ENCODE measurements at regions not wholly inside any gene's neighbourhood (a gene's known extent, or its start where the extent isn't known, plus 50 kb on each side); places are given as distances from the start of the nearest gene placed in this dataset.

DNA sequence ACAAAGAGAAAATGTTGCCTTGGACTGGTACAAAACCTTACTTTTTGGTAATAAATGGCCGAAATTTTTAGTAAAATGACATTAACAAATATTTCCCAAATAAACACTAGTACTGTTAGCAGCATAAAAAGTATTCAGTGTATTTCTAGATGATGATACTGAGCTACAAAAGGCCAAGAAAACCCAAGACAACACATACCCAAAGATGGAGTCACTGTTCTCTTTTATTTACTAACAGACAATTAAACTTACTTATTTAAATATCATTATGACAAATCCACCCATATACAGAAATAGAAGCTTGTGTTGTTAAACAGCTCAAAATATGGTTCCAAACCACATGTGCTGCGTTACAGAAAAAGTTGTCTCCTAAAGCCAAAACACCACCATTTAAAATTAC is 239.9 kb downstream of the ZEB2 start:
- DNase-seq, result no peak

DNA sequence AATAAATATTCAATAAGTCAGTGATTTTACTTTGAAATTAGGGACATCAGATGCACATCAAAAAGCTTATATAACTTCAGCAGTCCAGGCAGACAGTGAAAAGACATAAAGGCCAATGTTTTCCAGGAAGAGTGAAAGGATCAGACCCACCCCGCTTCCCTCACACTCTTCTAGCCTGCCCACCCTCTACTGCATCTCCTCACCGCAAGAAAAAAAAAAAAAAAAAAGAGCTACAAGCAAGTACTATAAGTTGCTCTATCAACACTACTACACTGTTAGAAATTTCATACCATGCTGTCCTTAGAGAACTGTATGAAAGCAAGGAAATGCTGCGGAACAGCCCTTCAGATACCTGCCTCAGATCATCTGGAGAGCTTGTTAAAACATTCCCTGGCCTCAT is 240.8 kb downstream of the ZEB2 start:
- no peak for DNase-seq

DNA sequence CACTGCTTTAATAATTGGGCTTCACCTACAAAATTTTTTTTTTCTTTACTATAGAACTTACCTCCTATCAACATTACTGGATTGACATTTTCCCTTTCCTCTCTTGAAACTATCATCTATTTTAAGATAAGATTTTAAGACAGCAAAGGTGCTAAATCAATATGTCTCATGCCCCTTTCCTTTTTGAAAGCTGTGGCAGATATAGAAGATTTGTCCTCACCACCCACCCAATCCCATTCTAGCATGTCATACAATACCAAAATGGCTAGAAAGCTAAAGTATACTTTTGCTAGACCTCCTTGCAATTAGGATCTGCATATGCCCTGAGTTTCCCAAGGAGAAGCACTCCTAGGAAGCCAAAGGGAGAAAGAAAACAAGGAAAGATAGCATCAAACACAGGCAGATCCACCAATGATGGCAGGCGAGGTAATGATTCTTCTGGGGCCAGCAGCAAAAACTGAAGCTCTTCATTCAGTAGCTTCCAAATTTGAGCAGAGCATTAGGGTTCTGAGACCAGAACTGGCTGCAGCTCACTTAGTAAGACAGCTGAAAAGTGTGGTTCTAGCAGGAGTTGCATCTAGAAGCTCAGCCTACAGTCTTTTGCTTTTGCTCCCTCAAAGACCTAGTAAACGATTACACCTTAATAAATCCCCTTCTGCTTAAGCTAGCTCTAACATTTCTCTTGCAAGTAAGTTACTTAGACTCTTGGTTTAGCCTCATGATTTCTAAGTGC is 242.1 kb downstream of the ZEB2 start:
- no peak for DNase-seq

DNA sequence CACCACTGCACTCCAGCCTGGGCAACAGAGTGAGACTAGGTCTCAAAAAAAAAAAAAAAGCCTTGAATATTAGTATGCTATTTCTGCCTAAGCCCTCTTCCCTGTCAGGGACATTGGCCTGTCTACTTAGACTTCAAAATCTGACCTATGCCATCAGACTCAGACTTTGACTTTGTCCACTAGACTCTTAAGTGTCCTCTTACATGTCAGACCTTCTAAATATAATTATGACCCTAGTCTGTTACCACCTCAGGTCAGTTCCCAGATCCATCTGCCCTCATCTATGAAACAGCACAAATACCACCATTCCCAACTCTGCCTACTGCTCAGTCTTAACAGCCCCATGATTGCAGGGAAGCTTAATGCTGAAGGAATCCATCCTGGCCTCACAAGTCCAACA is 244.6 kb downstream of the ZEB2 start:
- no peak for DNase-seq

DNA sequence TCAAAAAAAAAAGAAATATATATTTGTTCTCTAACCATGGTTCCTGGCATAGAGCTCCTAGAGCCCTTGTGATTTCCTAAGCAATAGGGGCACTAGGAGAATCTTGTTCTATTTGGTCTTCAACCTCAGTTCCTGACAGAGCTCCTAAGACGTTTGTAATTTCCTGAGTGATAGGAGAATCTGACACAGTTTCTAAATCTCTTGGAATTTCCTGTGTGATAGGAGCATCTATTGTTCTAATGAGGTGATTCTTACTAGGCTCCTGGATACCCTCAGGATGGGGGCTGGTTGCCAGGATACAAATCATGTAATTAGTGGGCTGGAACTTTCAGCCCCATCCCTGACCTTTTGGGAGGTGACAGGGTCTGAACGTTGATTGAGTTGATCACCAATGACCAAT is 245.8 kb downstream of the ZEB2 start:
- no peak for DNase-seq

DNA sequence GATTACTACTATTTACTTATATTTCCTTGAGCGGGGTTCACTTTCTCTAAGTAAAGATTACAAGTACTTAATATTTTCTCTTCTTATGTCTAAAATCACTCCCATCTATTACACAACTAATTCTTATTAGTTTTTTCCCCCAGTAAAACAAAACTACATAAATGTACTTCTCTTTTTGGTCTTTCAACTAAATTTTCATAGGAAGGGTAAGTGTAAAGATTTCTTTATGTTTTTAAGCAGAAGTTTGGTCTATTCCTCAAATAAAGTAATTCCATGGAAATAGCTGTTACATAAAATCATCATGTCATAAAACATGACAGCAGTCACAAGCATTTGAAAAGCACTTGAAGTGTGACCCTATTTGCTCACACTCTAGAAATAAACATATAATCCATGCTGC is 249.0 kb downstream of the ZEB2 start:
- no peak for DNase-seq

DNA sequence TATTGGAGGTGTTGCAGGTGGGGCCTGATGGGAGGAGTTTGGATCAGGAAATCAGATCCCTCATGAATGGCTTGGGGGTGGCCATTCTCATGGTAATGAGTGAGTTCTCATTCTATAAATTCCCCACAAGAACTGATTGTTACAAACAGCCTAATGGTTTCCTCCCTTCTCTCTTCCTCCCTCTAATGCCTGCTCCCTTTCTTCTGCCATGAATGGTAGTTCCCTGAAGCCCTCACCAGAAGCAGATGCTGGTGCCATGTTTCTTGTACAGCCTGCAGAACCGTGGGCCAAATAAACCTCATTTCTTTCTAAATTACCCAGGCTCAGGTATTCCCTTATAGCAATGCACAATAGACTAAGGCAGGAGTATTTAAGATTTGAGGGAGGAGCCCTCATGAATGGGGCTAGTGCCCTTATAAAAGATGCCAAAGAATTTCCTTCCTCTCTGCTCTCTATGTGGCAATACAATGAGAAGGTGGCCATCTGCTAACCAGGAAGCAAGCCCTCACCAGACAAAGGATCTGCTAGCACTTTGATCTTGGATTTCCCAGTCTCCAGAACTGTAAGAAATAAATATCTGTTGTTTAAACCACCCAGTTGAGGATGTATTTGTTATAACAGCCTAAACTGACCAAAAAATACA is 251.8 kb downstream of the ZEB2 start:
- DNase-seq, result peak; percentile 34 to 39

DNA sequence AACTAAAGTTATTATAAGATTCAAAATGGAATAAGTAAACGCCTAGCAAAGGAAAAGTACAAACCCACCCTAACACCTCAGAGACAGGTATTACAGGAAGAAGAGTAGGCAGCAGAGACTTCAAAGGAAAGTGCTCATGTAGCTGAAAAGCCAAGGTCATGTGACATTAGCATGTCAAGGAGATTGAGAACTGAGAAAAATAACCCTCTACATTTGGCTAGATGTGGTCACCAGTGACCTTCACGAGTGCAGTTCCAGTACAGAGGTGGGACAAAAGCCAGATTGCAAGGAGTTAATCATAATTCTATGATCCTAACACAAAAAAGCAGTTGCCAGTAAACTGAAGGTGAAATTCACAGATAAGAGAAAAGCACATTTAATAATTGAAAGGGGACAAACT is 252.7 kb downstream of the ZEB2 start:
- no peak for DNase-seq

DNA sequence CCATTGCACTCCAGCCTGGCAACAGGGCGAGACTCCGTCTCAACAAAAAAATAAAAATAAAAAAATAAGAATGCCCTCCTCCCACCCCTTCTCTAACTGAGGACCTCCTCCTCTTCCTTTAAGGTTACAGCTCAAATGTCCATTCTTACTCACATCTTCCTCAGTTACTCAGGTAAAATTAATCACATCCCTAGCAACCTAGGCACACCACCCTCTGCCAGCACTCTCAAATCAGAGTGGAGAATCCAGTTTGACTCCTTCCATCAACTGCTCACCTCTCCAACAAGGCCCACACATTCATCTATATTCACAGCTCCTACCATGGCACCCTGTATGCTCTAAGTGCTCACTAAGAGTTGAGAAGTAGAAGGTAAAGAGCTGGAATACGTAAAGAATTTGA is 254.3 kb downstream of the ZEB2 start:
- no peak for DNase-seq

DNA sequence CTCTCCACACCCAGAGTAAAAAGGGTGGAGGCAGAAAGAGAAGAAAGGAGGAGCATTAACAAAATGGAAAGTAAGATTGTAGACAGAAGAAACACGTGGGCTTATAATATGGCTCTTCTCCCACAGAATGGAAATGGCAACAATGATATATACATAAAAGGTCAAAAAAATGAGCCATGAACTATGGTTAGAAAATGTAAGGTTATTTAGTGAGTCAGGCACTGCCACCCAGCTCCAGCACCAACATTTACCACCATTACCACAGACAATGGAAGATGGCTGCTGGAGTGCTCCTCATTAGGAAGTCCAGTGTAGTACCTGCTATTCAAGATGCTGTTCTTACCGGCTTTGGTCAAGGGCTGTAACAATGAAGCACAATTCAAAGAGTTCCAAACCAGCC is 258.0 kb downstream of the ZEB2 start:
- DNase-seq, result no peak

DNA sequence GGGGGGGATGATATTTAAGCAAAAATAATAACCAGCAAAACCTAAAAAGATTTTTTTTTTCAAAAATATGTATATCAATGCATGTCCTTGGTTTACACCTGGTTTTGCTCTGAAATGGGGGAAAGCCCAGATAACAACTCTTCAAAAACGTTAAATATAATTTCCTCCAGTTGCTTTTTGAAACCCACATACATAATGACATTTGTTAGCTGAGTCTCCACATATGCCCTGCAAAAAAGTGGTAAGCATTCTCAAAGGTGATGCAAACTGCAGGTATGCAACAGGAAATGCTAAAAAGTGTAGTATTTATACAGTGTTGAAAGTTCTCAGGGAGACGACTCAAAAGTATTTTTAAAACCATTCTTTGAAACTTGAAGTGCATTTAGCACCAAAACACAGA is 258.6 kb downstream of the ZEB2 start:
- no peak for DNase-seq

DNA sequence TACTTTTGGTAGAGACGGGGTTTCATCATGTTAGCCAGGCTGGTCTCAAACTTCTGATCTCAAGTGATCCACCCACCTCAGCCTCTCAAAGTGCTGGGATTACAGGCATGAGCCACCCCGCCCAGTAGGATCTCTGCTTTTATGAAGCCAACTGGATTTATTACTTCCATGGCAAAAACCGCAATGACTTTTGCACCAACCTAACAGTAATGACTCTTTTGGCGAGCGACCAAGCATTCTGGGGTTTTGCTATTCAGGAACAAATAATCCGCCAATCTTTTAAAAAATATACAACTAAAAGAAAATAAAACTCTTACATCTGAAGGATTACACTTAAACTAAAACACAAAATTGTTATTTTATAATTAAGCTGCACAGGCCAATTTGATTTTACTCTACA is 260.6 kb downstream of the ZEB2 start:
- DNase-seq, result no peak

DNA sequence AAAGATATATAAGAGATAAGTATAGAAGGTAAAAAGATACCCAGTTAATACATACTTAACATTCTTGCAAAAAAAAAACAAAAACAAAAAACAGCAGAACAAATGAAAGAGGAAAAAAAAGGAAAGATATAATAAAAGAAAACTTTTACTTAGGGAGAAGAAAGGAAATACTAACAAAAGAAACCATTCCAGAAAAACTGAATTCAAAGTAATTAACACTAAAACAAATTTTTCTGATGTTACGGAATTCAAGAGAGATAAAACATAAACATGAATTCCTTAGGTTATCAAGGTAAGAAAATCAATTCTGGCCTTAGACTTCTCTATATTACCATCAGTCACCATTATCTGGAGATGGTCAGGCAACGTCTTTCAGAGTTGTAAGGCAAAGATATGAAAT is 261.8 kb downstream of the ZEB2 start:
- DNase-seq, result no peak

DNA sequence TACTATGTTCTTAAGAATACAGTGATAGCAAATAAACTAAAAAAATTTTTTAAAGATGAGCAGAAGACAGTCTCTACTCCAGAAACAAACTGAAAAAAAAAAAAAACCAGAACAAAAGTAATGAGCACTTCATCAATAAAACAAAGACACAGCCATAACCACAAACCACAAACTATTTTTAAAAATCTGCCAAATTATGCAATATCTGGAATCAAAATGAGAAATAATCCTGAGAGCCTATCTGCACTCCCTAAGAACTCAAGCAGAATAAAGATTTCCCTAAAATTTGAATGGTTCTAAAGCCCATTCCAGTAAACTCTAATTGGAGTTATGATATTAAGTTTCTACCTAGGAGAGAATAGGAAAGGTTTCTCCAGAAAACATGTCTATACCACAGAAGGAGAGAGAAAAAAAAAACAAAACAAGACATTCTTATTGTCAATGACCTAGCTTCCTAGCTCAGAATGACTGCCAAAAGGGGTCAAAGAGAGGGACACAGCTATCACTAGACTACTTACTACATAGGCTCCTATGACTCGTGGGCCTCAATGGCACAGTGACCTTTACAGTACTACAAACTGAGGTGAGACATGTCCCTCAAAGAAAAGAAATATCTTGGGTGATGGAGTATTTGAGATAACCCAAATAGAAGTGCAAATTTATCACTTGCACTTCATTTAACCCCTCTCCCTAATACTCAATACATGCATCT is 262.8 kb downstream of the ZEB2 start:
- DNase-seq, result peak; percentile 42 to 46

DNA sequence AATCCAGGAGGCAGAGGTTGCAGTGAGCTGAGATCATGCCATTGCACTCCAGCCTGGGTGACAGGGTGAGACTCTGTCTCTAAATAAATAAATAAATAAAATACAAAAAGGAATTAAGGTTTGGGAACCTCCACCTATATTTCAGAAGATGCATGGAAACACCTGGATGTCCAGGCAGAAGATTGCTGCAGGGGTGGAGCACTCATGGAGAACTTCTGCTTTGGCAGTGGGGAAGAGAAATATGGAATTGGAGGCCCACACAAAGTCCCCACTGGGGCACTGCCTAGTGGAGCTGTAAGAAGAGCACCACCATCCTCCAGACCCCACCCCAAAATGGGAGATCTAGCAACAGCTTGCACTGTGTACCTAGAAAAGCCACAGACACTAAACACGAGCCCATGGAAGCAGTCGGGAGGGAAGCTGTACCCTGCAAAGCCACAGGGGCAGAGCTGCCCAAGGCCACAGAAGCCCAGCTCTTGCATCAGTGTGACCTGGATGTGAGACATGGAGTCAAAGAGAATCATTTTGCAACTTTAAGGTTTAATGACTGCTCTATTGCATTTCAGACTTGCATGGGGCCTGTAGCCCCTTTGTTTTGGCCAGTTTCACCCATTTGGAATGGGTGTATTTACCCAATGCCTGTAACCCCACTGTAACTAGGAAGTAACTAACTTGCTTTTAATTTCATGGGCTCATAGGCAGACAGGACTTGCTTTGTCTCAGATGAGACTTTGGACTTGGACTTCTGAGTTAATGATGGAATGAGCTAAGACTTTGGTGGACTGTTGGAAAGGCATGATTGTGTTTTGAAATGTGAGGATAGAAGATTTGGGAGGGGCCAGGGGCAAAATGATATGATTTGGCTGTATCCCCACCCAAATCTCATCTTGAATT is 265.3 kb downstream of the ZEB2 start:
- no peak for DNase-seq

DNA sequence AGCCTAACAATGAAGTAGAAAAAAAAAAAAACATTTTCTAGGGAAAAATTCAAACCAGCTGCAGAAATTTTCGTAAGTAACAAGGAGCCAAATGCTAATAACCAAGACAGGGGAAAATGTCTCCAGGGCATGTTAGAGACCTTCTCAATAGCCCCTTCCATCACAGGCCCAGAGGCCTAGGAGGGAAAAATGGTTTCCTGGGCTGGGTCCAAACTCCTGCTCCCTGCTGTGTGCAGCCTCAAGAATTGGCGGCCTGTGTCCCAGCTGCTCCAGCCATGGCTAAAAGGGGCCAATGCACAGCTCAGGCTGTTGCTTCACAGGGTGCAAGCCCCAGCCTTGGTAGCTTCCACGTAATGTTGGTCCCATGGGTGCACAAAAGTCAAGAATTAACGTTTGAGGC is 266.2 kb downstream of the ZEB2 start:
- DNase-seq, result no peak

DNA sequence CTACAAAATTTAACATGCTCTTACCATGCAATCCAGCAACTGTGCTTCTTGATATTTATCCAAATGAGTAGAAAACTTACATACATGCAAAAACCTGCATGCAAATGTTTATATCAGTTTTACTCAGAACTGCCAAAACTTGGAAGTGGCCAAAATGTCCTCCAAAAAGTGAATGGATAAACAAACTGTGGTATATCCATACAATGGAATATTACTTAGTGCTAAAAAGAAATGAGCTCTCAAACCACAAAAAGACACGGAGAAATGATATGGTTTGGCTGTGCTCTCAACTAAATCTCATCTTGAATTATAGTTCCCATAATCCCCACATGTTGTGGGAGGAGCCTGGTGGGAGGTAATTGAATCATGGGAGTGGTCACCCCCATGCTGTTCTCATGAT is 267.2 kb downstream of the ZEB2 start:
- no peak for DNase-seq

DNA sequence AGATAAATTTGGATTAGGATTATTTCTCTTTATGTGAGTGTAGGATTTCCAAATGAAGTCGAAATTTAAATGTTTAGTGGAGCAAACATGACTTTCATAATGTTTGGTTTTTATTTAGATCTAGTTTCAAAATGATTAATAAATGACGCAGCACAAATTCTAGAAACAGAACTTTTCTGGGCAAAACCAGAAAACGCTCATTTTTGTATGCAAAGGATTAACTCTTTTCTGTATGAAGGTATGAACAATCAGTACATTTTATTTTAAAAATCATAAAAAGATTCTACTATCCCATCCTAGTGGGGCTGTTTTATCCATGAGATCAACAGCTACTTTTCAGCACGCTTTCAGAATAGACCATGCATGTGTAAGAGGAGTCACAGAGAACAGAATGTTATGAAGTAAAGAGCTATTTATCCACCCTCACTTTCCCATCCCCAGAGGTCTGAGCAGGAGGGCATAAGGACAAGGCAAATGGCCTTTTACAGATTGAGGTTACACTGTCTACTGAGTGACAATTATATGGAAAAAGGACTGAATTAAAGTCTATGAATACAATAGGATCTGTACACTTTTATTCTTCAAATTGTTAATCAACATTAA is 270.8 kb downstream of the ZEB2 start:
- no peak for DNase-seq

DNA sequence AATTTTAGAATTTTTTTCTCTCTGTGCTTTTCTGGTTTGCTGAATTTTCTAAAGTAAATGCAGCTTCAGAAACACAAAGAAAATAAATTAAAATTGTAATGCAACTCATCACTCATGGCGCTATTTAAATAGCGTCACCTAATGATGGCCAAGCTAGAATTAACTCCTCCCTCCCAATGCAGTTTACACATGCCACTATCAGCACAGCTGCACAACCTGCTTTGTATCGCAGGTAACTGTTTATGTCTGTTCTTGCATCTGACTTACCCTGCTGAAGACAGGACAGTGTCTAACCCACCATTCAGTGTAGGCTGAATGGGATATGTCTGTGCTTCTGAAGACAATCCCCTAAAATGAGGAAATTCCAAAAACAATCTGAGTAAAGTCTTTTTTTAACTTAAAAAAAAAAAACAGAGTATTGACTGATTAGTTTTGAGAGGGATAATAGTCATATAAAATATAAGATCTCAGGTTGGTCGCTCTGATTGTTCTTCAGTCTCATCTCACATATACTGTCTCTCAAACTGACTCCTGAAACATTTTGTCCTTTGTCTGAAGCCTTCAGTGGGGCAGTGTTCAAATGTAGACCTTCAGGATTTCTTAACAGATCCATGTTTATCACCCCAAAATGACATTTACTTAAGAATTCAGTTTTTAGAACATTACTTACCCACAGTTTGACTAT is 271.4 kb downstream of the ZEB2 start:
- no peak for DNase-seq

DNA sequence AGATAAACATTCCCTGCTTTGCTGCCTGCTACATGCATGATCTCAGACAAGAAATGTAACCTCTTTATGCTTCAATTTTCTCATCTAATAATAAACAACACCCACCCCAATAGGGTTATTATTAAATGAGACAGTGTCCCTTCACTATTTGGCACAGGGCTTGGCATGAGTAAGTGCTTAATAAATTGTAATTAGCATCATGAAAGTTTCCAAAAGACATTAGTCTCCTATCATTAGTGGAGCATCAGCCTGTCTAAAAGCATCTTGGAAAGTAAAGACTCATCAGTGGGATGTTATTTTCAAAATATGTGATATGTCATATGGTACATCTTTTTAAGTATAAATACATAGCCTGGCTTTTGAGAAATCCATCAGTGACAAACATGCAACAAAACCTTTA is 275.0 kb downstream of the ZEB2 start:
- DNase-seq, result no peak

DNA sequence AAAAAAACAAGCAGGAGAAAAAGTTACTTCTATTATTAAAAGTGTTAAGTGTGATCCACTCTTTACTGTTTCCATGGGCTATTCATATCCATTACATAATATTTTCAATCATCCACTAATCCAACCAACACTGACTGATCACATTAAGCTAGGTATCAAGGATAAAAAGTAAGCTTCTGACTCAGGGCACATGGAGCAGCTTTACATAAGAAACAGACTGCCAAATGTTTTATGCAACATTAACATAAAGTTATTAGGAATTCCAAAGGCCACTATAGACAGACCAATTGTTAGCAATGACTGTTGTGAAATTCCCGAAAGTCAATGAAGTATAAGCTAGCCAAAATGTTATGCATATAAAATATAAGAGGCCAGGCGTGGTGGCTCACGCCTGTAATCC is 277.6 kb downstream of the ZEB2 start:
- no peak for DNase-seq

DNA sequence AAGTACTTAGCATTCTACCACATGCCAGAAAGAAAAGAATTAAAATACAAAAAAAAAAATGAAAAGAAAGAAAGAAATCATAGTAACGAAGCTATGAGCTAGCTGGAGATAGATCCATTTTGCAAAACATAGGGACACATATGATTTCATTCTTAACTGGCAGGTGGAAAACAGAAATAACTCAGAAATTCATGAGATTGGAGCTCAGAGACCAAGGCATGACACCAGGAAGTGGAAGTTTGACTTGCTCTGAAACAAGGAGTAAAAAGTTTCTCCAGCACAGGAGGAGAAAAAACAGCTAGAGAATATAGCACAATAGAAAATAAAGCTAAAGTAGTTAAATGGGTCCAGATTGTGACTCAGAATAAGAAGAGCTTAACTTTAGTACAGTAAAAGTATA is 278.1 kb downstream of the ZEB2 start:
- peak in 1 of 2 experiments; percentile 18 for DNase-seq
